Right lung (tissue), 2 donors: ENCODE measurements at regions not wholly inside any gene's neighbourhood (a gene's known extent, or its start where the extent isn't known, plus 50 kb on each side); places are given as distances from the start of the nearest gene placed in this dataset.

Experiments
- DNase-seq, 2 donors: peaks; one replicate each; pipeline ENCODE4 v3.0.0-alpha.2; 2013

- DNase-seq, result no peak
Measured at GRCh38 chr6:156416391-156416790, 360.8 kb upstream of the ARID1B start.

DNA sequence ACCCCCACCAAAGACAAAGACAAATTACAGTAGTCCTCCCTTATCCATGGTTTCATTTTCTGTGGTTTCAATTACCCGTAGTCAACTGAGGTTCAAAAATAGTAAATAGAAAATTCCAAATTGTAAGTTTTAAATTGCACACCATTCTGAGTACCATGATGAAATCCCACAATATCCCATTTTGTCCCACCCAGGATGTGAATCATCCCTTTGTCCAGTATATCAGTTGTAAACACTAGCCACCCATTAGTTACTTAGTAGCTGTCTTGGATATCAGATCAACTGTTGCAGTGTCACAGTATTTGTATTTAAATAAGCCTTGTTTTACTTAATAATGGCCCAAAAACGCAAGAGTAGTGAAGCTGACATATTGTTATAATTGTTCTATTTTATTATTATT lies 364.0 kb upstream of the ARID1B start:
- no peak for DNase-seq

- no peak for DNase-seq
Measured at GRCh38 chr6:156410649-156411048, 366.5 kb upstream of the ARID1B start.

- DNase-seq, result no peak
Measured at GRCh38 chr6:156408655-156409054, 368.5 kb upstream of the ARID1B start.

- no peak for DNase-seq
Measured at GRCh38 chr6:156407334-156407733, 369.8 kb upstream of the ARID1B start.

DNA sequence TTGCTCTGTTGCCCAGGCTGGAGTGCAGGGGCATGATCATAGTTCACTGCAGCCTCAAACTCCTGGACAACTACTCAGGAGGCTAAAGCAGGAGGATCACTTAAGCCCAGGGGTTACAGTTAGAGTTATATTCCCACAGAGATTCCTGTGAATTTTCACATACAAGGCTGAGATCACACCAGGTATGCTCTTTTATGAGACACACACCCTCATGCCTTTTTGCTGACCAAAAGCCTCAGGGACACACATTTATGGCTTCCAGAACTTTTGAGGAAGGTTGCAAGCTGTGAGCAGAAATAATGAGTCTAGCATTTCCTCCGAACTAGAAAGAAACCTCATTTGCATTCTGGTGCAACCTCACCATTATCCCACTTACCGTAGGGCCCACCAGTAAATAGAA lies 370.5 kb upstream of the ARID1B start:
- no peak for DNase-seq

DNA sequence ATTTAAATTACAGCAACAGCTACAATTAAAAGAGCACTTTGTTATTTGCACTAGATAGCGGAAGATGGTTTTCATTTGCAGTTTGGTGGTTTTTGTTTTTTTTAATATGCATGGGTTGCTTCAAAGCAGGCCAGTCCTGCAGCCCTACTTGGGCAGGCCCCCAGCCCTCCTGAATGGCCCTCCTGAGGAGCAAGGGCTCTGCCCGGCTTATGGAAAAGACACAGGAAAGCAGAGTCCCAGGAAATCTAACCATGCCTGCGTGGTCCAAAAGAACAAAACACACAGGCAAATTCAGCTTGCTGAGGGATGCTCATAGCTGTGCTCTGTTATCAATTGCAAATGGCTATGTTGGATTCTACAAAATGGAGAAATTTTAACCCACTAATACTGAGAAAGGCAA lies 371.1 kb upstream of the ARID1B start:
- DNase-seq, result no peak

GRCh38 chr6:156402628-156403027 lies 374.6 kb upstream of the ARID1B start:
- no peak for DNase-seq

DNA sequence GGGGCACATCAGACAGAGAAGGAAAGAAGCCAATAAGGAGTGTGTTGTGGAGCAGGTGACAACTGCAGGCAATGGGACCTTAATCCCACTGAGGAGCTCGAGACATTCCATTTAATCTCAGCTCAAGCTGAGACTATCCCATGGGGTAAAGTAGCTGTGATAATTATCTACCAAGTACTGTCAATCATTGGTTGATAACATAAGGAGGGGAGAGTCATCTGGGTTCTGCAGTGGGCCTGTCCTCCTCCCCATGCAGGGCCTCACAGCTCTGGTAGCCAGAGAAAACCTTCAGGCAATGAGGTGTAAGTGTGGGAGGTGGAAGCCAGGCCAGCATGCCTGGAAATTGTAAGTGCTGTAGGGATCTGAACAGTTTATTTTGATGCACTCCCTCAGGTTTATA lies 375.0 kb upstream of the ARID1B start:
- no peak for DNase-seq

- DNase-seq, result no peak
Measured at GRCh38 chr6:156400487-156400886, 376.7 kb upstream of the ARID1B start.

DNA sequence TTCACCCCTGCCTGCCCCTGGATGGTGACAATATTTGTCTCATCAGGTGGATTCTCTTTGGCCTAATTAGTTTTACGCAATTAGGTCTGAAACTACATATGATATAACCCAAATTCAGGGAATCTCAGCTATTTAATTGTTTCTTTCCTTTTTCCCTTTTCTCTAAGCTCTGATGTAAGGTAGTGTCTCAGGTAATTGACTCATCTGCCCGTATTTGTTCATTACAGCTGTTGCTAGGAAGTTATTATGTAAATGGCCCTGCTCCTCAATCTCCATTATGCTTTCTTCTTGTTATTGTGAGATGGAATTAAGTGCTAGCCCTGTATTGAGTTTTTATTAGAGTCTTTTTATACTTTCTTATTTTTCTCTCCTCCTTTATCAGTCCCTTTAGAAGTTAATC lies 378.2 kb upstream of the ARID1B start:
- no peak for DNase-seq

GRCh38 chr6:156398371-156398770 lies 378.8 kb upstream of the ARID1B start:
- no peak for DNase-seq

DNA sequence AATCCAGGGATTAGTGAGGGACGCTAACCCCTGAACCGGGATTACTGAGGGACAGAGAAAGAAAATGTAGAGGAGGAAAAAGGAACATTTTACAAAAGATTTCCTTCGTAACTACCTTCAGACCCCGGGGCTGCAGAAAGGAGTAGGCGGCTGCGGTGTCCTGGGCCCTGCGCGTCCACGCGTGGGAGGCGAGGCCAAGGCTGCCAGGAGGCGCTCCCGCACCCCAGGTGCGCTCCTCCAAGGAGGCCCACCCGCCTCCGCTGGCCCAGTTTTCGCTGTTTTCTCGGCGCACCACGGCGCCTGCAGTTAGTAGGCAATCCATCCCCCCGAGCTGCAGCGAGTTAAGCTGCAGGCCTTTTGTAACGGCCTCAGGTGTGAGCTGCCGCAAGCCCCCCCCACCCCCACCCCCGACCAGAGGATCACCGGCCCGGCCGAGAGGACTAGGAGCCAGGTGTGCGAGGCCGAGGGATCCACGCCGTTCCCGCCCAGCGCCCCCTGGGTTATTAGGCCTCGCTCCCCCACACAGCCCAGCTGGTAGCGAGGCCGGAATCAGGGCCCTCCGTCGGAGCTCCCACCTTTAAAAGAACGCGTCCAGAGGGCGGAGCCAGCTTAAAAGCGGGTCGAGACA lies 380.3 kb upstream of the ARID1B start:
- DNase-seq, result no peak

- no peak for DNase-seq
Measured at GRCh38 chr6:156396068-156396771, 381.0 kb upstream of the ARID1B start.

- no peak for DNase-seq
Measured at GRCh38 chr6:156395276-156395675, 381.9 kb upstream of the ARID1B start.

DNA sequence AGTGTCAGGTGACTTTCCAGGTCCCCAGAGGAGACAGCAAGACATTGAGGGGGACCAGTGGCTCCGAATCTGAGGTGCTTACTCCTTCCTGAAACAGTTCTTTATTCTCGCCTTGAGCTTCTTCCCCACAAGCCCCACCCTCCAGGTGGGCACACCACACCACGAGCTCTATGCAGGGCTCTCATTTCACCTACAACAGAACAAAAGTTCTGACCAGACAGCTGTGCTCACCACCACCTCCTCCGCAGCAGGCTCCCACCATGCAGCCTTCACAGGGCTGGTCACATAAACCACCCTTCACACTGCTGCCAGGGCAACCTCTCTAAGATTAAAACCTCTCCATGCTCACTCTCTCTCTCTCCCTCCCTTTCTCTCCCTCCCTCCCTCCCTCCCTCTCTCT lies 384.5 kb upstream of the ARID1B start:
- no peak for DNase-seq

DNA sequence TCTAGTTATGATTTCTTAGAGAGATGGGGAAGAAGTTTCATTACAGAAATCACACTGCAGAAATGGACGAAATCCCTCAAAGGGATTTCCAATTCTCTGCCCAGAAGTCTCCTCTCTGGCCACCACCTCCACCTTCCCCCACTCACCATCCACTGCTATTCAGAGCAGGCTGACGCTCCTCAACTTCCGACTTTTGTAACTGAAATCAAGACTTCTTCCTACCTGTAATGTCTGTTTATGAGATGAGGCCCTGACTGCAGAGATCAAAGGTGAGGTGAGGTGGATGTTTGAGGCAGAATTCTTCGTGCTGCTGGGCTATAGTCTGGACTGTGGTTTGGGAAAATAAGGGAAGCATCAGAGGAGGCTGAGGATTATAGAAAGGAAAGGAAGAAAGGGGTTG lies 385.2 kb upstream of the ARID1B start:
- DNase-seq, result no peak

- DNase-seq, result no peak
Measured at GRCh38 chr6:156391061-156391672, 386.0 kb upstream of the ARID1B start.

DNA sequence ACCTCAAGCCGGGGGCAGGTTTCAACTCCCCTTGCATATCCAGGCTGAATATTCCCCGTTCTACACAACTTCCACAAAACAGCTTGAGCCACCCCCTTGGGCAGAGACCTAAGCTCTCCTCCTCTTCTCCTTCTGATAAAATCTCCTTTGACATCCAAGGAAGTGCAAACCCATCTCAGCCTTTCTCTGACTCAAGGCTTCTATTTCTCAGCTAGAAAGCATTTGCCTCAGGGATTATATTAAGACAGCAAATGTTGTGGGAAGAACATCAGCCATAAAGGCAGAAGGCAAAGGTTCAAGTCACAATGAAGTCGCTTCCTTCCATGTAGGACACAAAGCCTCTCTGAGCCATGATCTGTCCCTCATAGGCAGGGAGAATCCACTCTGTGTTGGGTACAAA lies 386.6 kb upstream of the ARID1B start:
- DNase-seq, result no peak

DNA sequence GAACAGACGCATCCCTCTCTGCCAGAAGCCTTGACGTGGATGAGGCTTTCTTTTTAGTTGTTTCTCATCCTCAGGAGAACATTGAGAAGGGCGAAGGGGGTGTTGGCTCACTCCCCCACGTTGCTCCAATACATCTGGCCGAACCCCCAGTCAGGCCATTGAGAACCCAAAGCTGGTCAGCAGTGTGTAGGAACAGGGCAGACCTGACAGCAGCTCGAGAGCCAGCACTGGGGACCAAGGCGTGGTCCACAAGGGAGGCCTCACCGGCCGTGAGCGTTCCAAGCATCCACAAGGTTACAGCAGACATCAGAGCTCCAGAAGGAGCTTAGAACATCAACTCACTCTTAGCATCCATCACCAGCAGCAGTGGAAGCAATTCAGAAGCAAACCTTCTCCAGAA lies 387.9 kb upstream of the ARID1B start:
- DNase-seq, result no peak

DNA sequence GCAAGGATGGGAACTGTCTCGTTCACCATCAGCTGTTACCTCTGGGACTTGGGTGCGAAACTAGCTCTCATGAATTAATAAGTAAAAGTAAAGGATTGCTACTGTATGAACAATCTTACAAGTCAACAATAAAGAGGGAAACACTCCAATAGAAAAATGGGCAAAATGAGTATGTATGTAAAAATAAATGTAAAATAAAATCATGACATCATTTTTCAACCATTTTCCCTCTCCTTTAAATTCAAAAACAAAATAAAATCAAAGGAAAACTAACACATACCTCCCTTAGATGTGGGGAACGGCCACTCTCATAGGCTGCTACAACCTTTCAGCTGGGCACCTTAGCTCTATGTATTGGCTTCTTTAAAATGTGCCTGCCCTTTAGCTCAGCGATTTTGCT lies 389.7 kb upstream of the ARID1B start:
- no peak for DNase-seq

DNA sequence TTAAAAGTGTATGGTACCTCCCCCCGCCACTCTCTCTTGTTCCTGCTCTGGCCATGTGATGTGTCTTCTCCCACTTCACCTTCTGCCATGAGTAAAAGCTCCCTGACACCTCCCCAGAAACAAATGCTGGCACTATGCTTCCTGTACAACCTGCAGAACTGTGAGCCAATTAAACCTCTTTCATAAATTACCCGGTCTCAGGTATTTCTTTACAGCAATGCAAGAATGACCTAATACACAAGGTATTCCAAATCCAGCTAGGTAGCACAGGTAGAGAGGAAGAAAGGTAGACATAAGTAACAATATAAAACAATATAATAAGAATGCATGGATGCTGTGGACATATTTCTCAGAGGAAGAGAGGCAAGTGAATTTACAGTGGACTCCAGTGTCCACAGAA lies 394.1 kb upstream of the ARID1B start:
- DNase-seq, result no peak
